HG02759 (cell line): ENCODE measurements at regions not wholly inside any gene's neighbourhood (a gene's known extent, or its start where the extent isn't known, plus 50 kb on each side); places are given as distances from the start of the nearest gene placed in this dataset.

Experiments
- ATAC-seq: cut with Tn5 transposase; IDR thresholded peaks from one replicate; pipeline ENCODE4 v1.9.1; 2021; ENCODE audit warnings: mild to moderate bottlenecking, moderate library complexity; ENCODE audit not compliant: unreplicated experiment

- ATAC-seq = no peak
These were observed 132.7 kb downstream of the RDH14 start for GRCh38 chr2:18427762-18428161.

GRCh38 chr2:18426174-18426573, 134.3 kb downstream of the RDH14 start:
- ATAC-seq = no peak

- ATAC-seq = no peak
These were observed 135.2 kb downstream of the RDH14 start for GRCh38 chr2:18425210-18425703.

GRCh38 chr2:18423636-18424035, 136.8 kb downstream of the RDH14 start:
- ATAC-seq = no peak

GRCh38 chr2:18422432-18423165, 137.9 kb downstream of the RDH14 start:
- ATAC-seq = no peak

- no peak for ATAC-seq
These were observed 146.6 kb downstream of the RDH14 start for GRCh38 chr2:18413676-18414396.

GRCh38 chr2:18412980-18413675, 147.3 kb downstream of the RDH14 start:
- no peak for ATAC-seq

GRCh38 chr2:18411626-18412025, 148.8 kb downstream of the RDH14 start:
- no peak for ATAC-seq

- ATAC-seq = no peak
These were observed 149.9 kb downstream of the RDH14 start for GRCh38 chr2:18410543-18410942.

- ATAC-seq = no peak
These were observed 151.8 kb downstream of the RDH14 start for GRCh38 chr2:18408638-18409037.

- ATAC-seq = no peak
These were observed 154.2 kb downstream of the RDH14 start for GRCh38 chr2:18406219-18406618.

- ATAC-seq = peak; percentile 45
These were observed 155.7 kb downstream of the RDH14 start for GRCh38 chr2:18404708-18405107.

GRCh38 chr2:18403921-18404522, 156.4 kb downstream of the RDH14 start:
- no peak for ATAC-seq

GRCh38 chr2:18402831-18403230, 157.6 kb downstream of the RDH14 start:
- ATAC-seq = no peak

GRCh38 chr2:18401471-18401870, 159.0 kb downstream of the RDH14 start:
- ATAC-seq = no peak

GRCh38 chr2:18399601-18400000, 160.9 kb downstream of the RDH14 start:
- ATAC-seq = no peak

- no peak for ATAC-seq
These were observed 161.6 kb downstream of the RDH14 start for GRCh38 chr2:18398833-18399232.

GRCh38 chr2:18396329-18397010, 164.0 kb downstream of the RDH14 start:
- no peak for ATAC-seq

GRCh38 chr2:18395555-18395954, 164.9 kb downstream of the RDH14 start:
- no peak for ATAC-seq

- ATAC-seq = peak; percentile 89
These were observed 172.8 kb downstream of the RDH14 start for GRCh38 chr2:18387441-18388206.
